Keratinocyte (primary cell): ENCODE measurements at regions not wholly inside any gene's neighbourhood (a gene's known extent, or its start where the extent isn't known, plus 50 kb on each side); places are given as distances from the start of the nearest gene placed in this dataset.

ENCODE experiments used
- CTCF ChIP-seq, 3 experiments: IDR thresholded peaks in 1 of 3; conservative IDR thresholded peaks in 1 of 3; optimal IDR thresholded peaks in 1 of 3; 2 replicates in 2 of 3; 3 replicates in 1 of 3; pipeline versions ENCODE3 to v1.5.1; 2011; ENCODE audit warnings: low read length in 3 of 3, mild to moderate bottlenecking in 3 of 3, moderate library complexity in 2 of 3, control low read depth in 1 of 3, inconsistent platforms in 1 of 3; ENCODE audit not compliant: insufficient read depth in 2 of 3; ENCODE audit errors: extremely low read depth in 1 of 3
- EZH2 ChIP-seq: IDR thresholded peaks from one replicate; pipeline ENCODE4 v1.6.1; 2012; ENCODE audit warnings: inconsistent platforms, mild to moderate bottlenecking, low read length, moderate library complexity

GRCh38 chr7:50851451-50851850, 68.8 kb upstream of the GRB10 start:
- no peak for TF ChIP-seq CTCF (optimal IDR thresholded peaks at IDR 0.05 in 1 of 3, IDR thresholded peaks at IDR 0.05 in 1 of 3, conservative IDR thresholded peaks at IDR 0.05 in 1 of 3; ENCODE audit: extremely low read depth in 1 of 3, insufficient read depth in 2 of 3, low read length in 3 of 3)
- TF ChIP-seq EZH2 = no peak
